Neural cell (in vitro differentiated cells): ENCODE measurements at regions not wholly inside any gene's neighbourhood (a gene's known extent, or its start where the extent isn't known, plus 50 kb on each side); places are given as distances from the start of the nearest gene placed in this dataset.
A peak's percentile ranks its signal among the peaks of the same experiment; 100 is the strongest.

Source experiments
- H2AFZ ChIP-seq: fragments of 200-600, 300-800 bp; sonication (generic), shearing (Covaris generic); 2 replicates; pipeline ENCODE4 v1.6.0; 2014; ENCODE audit warnings: low read depth, mild to moderate bottlenecking, antibody characterized with exemption, low read length, moderate library complexity
- H3F3A ChIP-seq: fragments of 200-600 bp; shearing (Covaris generic); 2 replicates; pipeline ENCODE4 v1.6.1; 2016; ENCODE audit warnings: mild to moderate bottlenecking, moderate library complexity, mixed read lengths, antibody characterized with exemption, low read length; ENCODE audit not compliant: insufficient read depth, poor library complexity, severe bottlenecking
- H3K27ac ChIP-seq: fragments of 200-600, 300-800 bp; sonication (generic), shearing (Covaris generic); 2 replicates; pipeline ENCODE4 v1.5.1; 2014; ENCODE audit warnings: mild to moderate bottlenecking, low read length, moderate library complexity
- H3K27me3 ChIP-seq: fragments of 300-800, 200-600 bp; sonication (generic), shearing (Covaris generic); 2 replicates; pipeline ENCODE4 v1.6.0; 2014; ENCODE audit warnings: mild to moderate bottlenecking, low read depth, low read length, moderate library complexity; ENCODE audit not compliant: insufficient read depth
- H3K36me3 ChIP-seq: fragments of 300-800, 200-600 bp; sonication (generic), shearing (Covaris generic); 2 replicates; pipeline ENCODE4 v1.5.1; 2014; ENCODE audit warnings: mild to moderate bottlenecking, antibody characterized with exemption, low read length, moderate library complexity; ENCODE audit not compliant: insufficient read depth
- H3K4me2 ChIP-seq: fragments of 300-800, 200-600 bp; sonication (generic), shearing (Covaris generic); 2 replicates; pipeline ENCODE4 v1.6.0; 2014; ENCODE audit warnings: mild to moderate bottlenecking, low read length
- H3K4me3 ChIP-seq: fragments of 300-800, 200-600 bp; sonication (generic), shearing (Covaris generic); 2 replicates; pipeline ENCODE4 v1.5.1; 2014; ENCODE audit warnings: mild to moderate bottlenecking, low read length, moderate library complexity
- H3K79me2 ChIP-seq: fragments of 200-600 bp; shearing (Covaris generic); replicated peaks from 2 replicates; pipeline ENCODE4 v1.6.0; 2014; ENCODE audit warnings: mild to moderate bottlenecking, low read length, moderate library complexity; ENCODE audit not compliant: insufficient read depth
- H3K9ac ChIP-seq: fragments of 300-800, 200-600 bp; sonication (generic), shearing (Covaris generic); 2 replicates; pipeline ENCODE4 v1.6.1; 2016; ENCODE audit warnings: mild to moderate bottlenecking, low read length, mixed read lengths
- H3K9me2 ChIP-seq: fragments of 200-600 bp; shearing (Covaris generic); 2 replicates; pipeline ENCODE4 v1.6.1; 2016; ENCODE audit warnings: mild to moderate bottlenecking, low read length, mixed read lengths; ENCODE audit not compliant: insufficient read depth
- H3K9me3 ChIP-seq: fragments of 200-600, 300-800 bp; sonication (generic), shearing (Covaris generic); 2 replicates; pipeline ENCODE4 v1.6.1; 2016; ENCODE audit warnings: mild to moderate bottlenecking, mixed run types, low read length, moderate library complexity, mixed read lengths
- H4K20me1 ChIP-seq: fragments of 200-600 bp; shearing (Covaris generic); 2 replicates; pipeline ENCODE4 v1.6.1; 2016; ENCODE audit warnings: mild to moderate bottlenecking, mixed run types; ENCODE audit not compliant: insufficient read depth
- EP300 ChIP-seq: fragments of 450-650 bp; conservative IDR thresholded peaks from 2 replicates; pipeline ENCODE4 v1.6.1; 2014; ENCODE audit warnings: antibody characterized with exemption, mild to moderate bottlenecking, moderate library complexity; ENCODE audit not compliant: poor library complexity, severe bottlenecking
- EZH2 ChIP-seq: fragments of 200-600, 300-800 bp; shearing (Covaris generic), sonication (generic); IDR thresholded peaks from 2 replicates; pipeline ENCODE4 v1.6.1; 2014; ENCODE audit warnings: antibody characterized with exemption, low read length, borderline replicate concordance, mild to moderate bottlenecking; ENCODE audit not compliant: insufficient read depth, poor library complexity, severe bottlenecking
- MXI1 ChIP-seq: fragments of 450-650 bp; conservative IDR thresholded peaks from 2 replicates; pipeline ENCODE4 v1.6.1; 2014; ENCODE audit warnings: antibody characterized with exemption, mild to moderate bottlenecking; ENCODE audit not compliant: poor library complexity, severe bottlenecking
- POLR2AphosphoS5 ChIP-seq: IDR thresholded peaks from 2 replicates; pipeline ENCODE4 v1.6.1; 2012
- RAD21 ChIP-seq: fragments of 450-650 bp; conservative IDR thresholded peaks from 2 replicates; pipeline ENCODE4 v1.6.1; 2014; ENCODE audit warnings: antibody characterized with exemption, mild to moderate bottlenecking, moderate library complexity
- SMC3 ChIP-seq: fragments of 450-650 bp; conservative IDR thresholded peaks from 2 replicates; pipeline ENCODE4 v1.6.1; 2014; ENCODE audit warnings: antibody characterized with exemption, mild to moderate bottlenecking, moderate library complexity; ENCODE audit not compliant: poor library complexity
- TAF1 ChIP-seq: IDR thresholded peaks from 2 replicates; pipeline ENCODE4 v1.6.1; 2012; ENCODE audit warnings: low read depth
- TF ChIP-seq, protein P1 (sequence below): IDR thresholded peaks from 2 replicates; pipeline ENCODE4 v1.6.1; 2012; ENCODE audit warnings: borderline replicate concordance
- TF ChIP-seq, protein P2 (sequence below): fragments of 450-650 bp; IDR thresholded peaks from 2 replicates; pipeline ENCODE4 v1.5.1; 2014; ENCODE audit warnings: antibody characterized with exemption, mild to moderate bottlenecking, moderate library complexity; ENCODE audit not compliant: poor library complexity, severe bottlenecking

DNA sequence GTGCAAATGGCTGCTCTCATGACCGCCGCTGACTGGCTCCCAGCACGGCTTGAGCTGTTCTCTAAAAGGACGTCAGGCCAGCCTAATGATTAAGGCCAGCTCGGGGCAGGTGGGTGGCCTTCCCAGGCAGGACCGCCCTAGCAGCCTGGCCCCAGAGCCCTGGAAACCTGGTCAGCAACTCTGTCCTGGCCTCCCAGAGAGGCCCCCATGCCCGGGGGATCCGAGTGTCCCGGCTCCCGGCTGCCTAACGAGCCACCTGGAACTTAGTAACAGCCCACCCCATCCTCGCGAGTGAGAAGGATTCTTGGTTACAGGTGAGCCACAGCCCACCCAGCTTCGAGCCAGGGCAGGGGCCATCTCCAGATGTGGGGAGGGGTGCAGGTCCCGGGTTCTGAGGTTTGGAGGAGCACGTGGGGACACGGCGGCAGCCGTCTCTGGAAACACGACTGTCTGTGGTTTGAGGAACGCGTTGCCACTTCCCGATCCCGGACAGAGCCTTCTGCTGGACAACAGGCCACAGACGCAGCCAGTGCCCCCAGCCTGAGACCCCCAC, 73.8 kb upstream of the FBRSL1 start:
- H3K27ac ChIP-seq, result no peak overlapping the region
- no peaks in the 10 kb centered on the region for H3K27me3 ChIP-seq

DNA sequence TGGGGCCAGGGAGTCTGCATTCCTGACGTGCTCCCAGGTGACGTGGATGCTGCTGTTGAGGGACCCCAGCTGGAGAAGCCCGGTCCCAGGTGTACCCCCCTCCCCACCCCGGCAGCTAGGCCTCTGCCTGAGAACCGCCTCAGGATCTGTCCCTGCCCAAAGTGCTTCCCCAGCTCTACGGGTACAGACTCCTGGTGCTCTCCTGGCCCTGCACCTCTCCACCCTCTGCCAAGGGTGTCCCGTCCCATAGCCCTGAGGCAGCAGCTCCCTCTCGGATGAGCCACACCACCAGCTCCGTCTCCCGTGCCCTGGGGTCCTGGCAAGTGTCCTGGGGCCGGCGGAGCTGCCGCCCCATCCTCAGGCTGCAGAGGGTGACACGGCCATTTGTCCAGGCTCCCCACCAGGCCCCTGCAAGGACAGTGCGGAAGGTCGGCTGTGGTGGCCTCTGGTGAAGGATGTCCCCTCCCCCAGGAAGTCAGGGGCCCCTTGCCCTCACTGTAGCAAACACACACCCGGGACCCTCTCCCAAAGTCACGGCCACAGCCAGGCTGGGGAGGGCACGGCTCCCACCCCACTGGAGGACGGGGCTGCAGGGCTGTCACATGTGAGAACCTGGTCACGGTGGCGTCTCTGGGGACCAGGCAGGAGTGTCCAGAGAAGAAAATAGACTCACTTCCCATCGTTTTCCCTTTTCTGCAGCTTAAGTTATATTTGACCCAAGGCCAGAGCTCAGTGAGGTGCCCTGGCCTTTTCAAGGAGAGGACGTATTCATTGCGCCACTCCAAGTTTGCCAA, 74.4 kb upstream of the FBRSL1 start:
- no peaks in the 10 kb centered on the region for H3K36me3 ChIP-seq
- H3K9me3 ChIP-seq, result no peaks in the 10 kb centered on the region
- no peak overlapping the region for H3K27ac ChIP-seq
- H3K4me2 ChIP-seq, result no peak overlapping the region
- no peak overlapping the region for H3K4me3 ChIP-seq
- no peaks in the 10 kb centered on the region for H3F3A ChIP-seq
- no peak overlapping the region for H3K9ac ChIP-seq
- H3K27me3 ChIP-seq, result no peaks in the 10 kb centered on the region
- no peak overlapping the region for H2AFZ ChIP-seq
- H3K9me2 ChIP-seq, result no peaks in the 10 kb centered on the region
- peak; percentile 28 for TF ChIP-seq SMC3
- no peak for TF ChIP-seq TAF1
- no peaks in the 10 kb centered on the region for H4K20me1 ChIP-seq
- H3K79me2 ChIP-seq, result no peaks in the 10 kb centered on the region

More for the DNA sequence above, 73.8 kb upstream of the FBRSL1 start:
- Histone ChIP-seq H4K20me1 (no peaks in the 10 kb centered on the region), H3K9me3 (no peaks in the 10 kb centered on the region), H3K9ac (no peak overlapping the region), H2AFZ (no peak overlapping the region), H3K79me2 (no peaks in the 10 kb centered on the region), H3K4me3 (no peak overlapping the region), H3K36me3 (no peaks in the 10 kb centered on the region), H3K4me2 (no peak overlapping the region), H3F3A (no peaks in the 10 kb centered on the region), H3K9me2 (no peaks in the 10 kb centered on the region)
- no peak for TF ChIP-seq TAF1
- no peak for TF ChIP-seq EZH2
- TF ChIP-seq RAD21, result no peak
- no peak for TF ChIP-seq MXI1
- no peak for TF ChIP-seq EP300
- TF ChIP-seq, protein P1, sequence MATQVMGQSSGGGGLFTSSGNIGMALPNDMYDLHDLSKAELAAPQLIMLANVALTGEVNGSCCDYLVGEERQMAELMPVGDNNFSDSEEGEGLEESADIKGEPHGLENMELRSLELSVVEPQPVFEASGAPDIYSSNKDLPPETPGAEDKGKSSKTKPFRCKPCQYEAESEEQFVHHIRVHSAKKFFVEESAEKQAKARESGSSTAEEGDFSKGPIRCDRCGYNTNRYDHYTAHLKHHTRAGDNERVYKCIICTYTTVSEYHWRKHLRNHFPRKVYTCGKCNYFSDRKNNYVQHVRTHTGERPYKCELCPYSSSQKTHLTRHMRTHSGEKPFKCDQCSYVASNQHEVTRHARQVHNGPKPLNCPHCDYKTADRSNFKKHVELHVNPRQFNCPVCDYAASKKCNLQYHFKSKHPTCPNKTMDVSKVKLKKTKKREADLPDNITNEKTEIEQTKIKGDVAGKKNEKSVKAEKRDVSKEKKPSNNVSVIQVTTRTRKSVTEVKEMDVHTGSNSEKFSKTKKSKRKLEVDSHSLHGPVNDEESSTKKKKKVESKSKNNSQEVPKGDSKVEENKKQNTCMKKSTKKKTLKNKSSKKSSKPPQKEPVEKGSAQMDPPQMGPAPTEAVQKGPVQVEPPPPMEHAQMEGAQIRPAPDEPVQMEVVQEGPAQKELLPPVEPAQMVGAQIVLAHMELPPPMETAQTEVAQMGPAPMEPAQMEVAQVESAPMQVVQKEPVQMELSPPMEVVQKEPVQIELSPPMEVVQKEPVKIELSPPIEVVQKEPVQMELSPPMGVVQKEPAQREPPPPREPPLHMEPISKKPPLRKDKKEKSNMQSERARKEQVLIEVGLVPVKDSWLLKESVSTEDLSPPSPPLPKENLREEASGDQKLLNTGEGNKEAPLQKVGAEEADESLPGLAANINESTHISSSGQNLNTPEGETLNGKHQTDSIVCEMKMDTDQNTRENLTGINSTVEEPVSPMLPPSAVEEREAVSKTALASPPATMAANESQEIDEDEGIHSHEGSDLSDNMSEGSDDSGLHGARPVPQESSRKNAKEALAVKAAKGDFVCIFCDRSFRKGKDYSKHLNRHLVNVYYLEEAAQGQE, result no peak
- TF ChIP-seq, protein P2, sequence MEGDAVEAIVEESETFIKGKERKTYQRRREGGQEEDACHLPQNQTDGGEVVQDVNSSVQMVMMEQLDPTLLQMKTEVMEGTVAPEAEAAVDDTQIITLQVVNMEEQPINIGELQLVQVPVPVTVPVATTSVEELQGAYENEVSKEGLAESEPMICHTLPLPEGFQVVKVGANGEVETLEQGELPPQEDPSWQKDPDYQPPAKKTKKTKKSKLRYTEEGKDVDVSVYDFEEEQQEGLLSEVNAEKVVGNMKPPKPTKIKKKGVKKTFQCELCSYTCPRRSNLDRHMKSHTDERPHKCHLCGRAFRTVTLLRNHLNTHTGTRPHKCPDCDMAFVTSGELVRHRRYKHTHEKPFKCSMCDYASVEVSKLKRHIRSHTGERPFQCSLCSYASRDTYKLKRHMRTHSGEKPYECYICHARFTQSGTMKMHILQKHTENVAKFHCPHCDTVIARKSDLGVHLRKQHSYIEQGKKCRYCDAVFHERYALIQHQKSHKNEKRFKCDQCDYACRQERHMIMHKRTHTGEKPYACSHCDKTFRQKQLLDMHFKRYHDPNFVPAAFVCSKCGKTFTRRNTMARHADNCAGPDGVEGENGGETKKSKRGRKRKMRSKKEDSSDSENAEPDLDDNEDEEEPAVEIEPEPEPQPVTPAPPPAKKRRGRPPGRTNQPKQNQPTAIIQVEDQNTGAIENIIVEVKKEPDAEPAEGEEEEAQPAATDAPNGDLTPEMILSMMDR, result no peak
- no peak for TF ChIP-seq POLR2AphosphoS5
- TF ChIP-seq SMC3, result no peak
